ENCODE measurements at regions not wholly inside any gene's neighbourhood (a gene's known extent, or its start where the extent isn't known, plus 50 kb on each side); places are given as distances from the start of the nearest gene placed in this dataset.

GRCh38 chr17:6020376-6021010 lies 49.7 kb upstream of the WSCD1 start:
- POLR2A ChIA-PET (ENCODE audit: unreplicated experiment), result no interaction called here
- CTCF ChIA-PET, result no interaction called here
- H3K79me2 ChIP-seq (ENCODE audit: low read depth), result no peaks in the 10 kb centered on the region
- H2AFZ ChIP-seq, result no peak overlapping the region
- H3K4me1 ChIP-seq (replicated peaks; ENCODE audit: insufficient read depth), result no peaks in the 10 kb centered on the region
- no TSS peak for BruUV-seq (replicated peaks)
- H3K9me2 ChIP-seq (ENCODE audit: insufficient read depth), result no peaks in the 10 kb centered on the region
- TF ChIP-seq CTCF (conservative IDR thresholded peaks at IDR 0.05) (no peak), EZH2 (IDR thresholded peaks at IDR 0.05; ENCODE audit: low read depth) (no peak)
- peaks cover 85% of the 10 kb centered on the region for H3K27me3 ChIP-seq (ENCODE audit: insufficient read depth, low read depth)
- no peak overlapping the region for H3K4me3 ChIP-seq
- no peaks in the 10 kb centered on the region for H3K36me3 ChIP-seq (ENCODE audit: low read depth)
- DNase-seq, result no peak
- H3K4me2 ChIP-seq, result no peak overlapping the region
- intact Hi-C loops (cut with micrococcal nuclease; ENCODE audit: unreplicated experiment), result no loop called here
- H4K20me1 ChIP-seq (ENCODE audit: insufficient read depth), result no peaks in the 10 kb centered on the region
- no peaks in the 10 kb centered on the region for H3K9me3 ChIP-seq (ENCODE audit: insufficient read depth, low read depth)
- H3F3A ChIP-seq (ENCODE audit: insufficient read depth, low read depth), result no peaks in the 10 kb centered on the region
- H3K27ac ChIP-seq, result no peak overlapping the region
